ENCODE measurements at regions not wholly inside any gene's neighbourhood (a gene's known extent, or its start where the extent isn't known, plus 50 kb on each side); places are given as distances from the start of the nearest gene placed in this dataset.

DNA sequence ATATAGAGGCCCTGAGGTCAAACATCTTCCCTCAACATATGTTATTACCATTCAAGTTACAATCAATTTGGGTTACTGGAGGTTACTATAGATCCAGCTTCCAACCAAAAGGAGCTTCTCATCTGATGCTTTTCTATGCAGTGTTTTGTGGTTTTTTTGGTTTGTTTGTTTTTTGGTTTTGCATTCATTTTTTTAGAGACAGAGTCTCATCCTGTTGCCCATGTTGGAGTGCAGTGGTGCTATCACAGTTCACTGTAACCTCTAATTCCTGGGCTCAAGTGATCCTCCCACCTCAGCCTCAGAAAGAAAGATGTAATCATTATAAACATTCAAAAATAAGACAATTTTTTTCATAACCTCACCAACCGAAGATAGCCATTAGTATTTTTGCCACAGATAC is 124.4 kb upstream of the JARID2 start:
- TF ChIP-seq, protein P1, sequence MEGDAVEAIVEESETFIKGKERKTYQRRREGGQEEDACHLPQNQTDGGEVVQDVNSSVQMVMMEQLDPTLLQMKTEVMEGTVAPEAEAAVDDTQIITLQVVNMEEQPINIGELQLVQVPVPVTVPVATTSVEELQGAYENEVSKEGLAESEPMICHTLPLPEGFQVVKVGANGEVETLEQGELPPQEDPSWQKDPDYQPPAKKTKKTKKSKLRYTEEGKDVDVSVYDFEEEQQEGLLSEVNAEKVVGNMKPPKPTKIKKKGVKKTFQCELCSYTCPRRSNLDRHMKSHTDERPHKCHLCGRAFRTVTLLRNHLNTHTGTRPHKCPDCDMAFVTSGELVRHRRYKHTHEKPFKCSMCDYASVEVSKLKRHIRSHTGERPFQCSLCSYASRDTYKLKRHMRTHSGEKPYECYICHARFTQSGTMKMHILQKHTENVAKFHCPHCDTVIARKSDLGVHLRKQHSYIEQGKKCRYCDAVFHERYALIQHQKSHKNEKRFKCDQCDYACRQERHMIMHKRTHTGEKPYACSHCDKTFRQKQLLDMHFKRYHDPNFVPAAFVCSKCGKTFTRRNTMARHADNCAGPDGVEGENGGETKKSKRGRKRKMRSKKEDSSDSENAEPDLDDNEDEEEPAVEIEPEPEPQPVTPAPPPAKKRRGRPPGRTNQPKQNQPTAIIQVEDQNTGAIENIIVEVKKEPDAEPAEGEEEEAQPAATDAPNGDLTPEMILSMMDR (conservative IDR thresholded peaks at IDR 0.05): no peak
- TF ChIP-seq EZH2 (IDR thresholded peaks at IDR 0.05; ENCODE audit: low read depth): no peak
